ENCODE measurements at regions not wholly inside any gene's neighbourhood (a gene's known extent, or its start where the extent isn't known, plus 50 kb on each side); places are given as distances from the start of the nearest gene placed in this dataset.

- Histone ChIP-seq H3K4me1 (ENCODE audit: control insufficient read depth, insufficient read depth, low read length) (no peaks in the 10 kb centered on the region), H3K27ac (ENCODE audit: low read length) (no peak overlapping the region), H3K4me3 (ENCODE audit: low read length) (no peak overlapping the region), H3K9me3 (ENCODE audit: control insufficient read depth, low read length) (no peaks in the 10 kb centered on the region), H3K27me3 (ENCODE audit: control insufficient read depth, insufficient read depth) (no peaks in the 10 kb centered on the region)
- intact Hi-C loops (cut with DNase I) = no loop called here
- 49% methylated on average over 1 of the region's 1 CpG for WGBS
- ATAC-seq (no peak), DNase-seq (no peak)
These were observed 134.3 kb upstream of the RPL34 start for GRCh38 chr4:108486046-108486445.

GRCh38 chr4:108484187-108484586 lies 136.2 kb upstream of the RPL34 start:
- intact Hi-C loops (cut with DNase I) = no loop called here
- no peaks in the 10 kb centered on the region for H3K27me3 ChIP-seq (ENCODE audit: control insufficient read depth, insufficient read depth)
- DNase-seq (no peak), ATAC-seq (no peak)
- H3K27ac ChIP-seq (ENCODE audit: low read length) = no peak overlapping the region
- no peaks in the 10 kb centered on the region for H3K9me3 ChIP-seq (ENCODE audit: control insufficient read depth, low read length)
- no peak overlapping the region for H3K4me3 ChIP-seq (ENCODE audit: low read length)
- WGBS = 88% methylated on average over 1 of the region's 1 CpG
- H3K4me1 ChIP-seq (ENCODE audit: control insufficient read depth, insufficient read depth, low read length) = no peaks in the 10 kb centered on the region

GRCh38 chr4:108483650-108484049 lies 136.7 kb upstream of the RPL34 start:
- no peak for DNase-seq
- H3K27me3 ChIP-seq (ENCODE audit: control insufficient read depth, insufficient read depth) = no peaks in the 10 kb centered on the region
- 84% methylated on average over 3 of the region's 3 CpGs for WGBS
- intact Hi-C loops (cut with DNase I) = no loop called here
- no peak overlapping the region for H3K4me3 ChIP-seq (ENCODE audit: low read length)
- H3K9me3 ChIP-seq (ENCODE audit: control insufficient read depth, low read length) = no peaks in the 10 kb centered on the region
- no peak for ATAC-seq
- H3K4me1 ChIP-seq (ENCODE audit: control insufficient read depth, insufficient read depth, low read length) = no peaks in the 10 kb centered on the region
- H3K27ac ChIP-seq (ENCODE audit: low read length) = no peak overlapping the region

GRCh38 chr4:108483079-108483478 lies 137.3 kb upstream of the RPL34 start:
- ATAC-seq (no peak), DNase-seq (no peak)
- Histone ChIP-seq H3K4me3 (ENCODE audit: low read length) (no peak overlapping the region), H3K27ac (ENCODE audit: low read length) (no peak overlapping the region), H3K4me1 (ENCODE audit: control insufficient read depth, insufficient read depth, low read length) (no peaks in the 10 kb centered on the region), H3K27me3 (ENCODE audit: control insufficient read depth, insufficient read depth) (no peaks in the 10 kb centered on the region), H3K9me3 (ENCODE audit: control insufficient read depth, low read length) (no peaks in the 10 kb centered on the region)
- 25% methylated on average over 1 of the region's 1 CpG for WGBS
- intact Hi-C loops (cut with DNase I) = no loop called here

- Histone ChIP-seq H3K27me3 (ENCODE audit: control insufficient read depth, insufficient read depth) (no peaks in the 10 kb centered on the region), H3K9me3 (ENCODE audit: control insufficient read depth, low read length) (no peaks in the 10 kb centered on the region), H3K27ac (ENCODE audit: low read length) (no peak overlapping the region), H3K4me3 (ENCODE audit: low read length) (no peak overlapping the region), H3K4me1 (ENCODE audit: control insufficient read depth, insufficient read depth, low read length) (no peaks in the 10 kb centered on the region)
- intact Hi-C loops (cut with DNase I) = no loop called here
- ATAC-seq (no peak), DNase-seq (no peak)
- 85% methylated on average over 1 of the region's 1 CpG for WGBS
These were observed 139.5 kb upstream of the RPL34 start for GRCh38 chr4:108480881-108481280.

- 57% methylated on average over 2 of the region's 2 CpGs for WGBS
- H3K27me3 ChIP-seq (ENCODE audit: control insufficient read depth, insufficient read depth) = no peaks in the 10 kb centered on the region
- intact Hi-C loops (cut with DNase I) = no loop called here
- no peak overlapping the region for H3K27ac ChIP-seq (ENCODE audit: low read length)
- H3K4me3 ChIP-seq (ENCODE audit: low read length) = no peak overlapping the region
- H3K4me1 ChIP-seq (ENCODE audit: control insufficient read depth, insufficient read depth, low read length) = no peaks in the 10 kb centered on the region
- DNase-seq = no peak
- H3K9me3 ChIP-seq (ENCODE audit: control insufficient read depth, low read length) = no peaks in the 10 kb centered on the region
- no peak for ATAC-seq
These were observed 142.8 kb upstream of the RPL34 start for GRCh38 chr4:108477527-108478108.

GRCh38 chr4:108473163-108473720 lies 147.1 kb upstream of the RPL34 start:
- H3K4me1 ChIP-seq (ENCODE audit: control insufficient read depth, insufficient read depth, low read length) = no peaks in the 10 kb centered on the region
- no peak overlapping the region for H3K27ac ChIP-seq (ENCODE audit: low read length)
- intact Hi-C loops (cut with DNase I) = no loop called here
- no peak overlapping the region for H3K4me3 ChIP-seq (ENCODE audit: low read length)
- no peak for ATAC-seq
- DNase-seq = no peak
- 64% methylated on average over 2 of the region's 2 CpGs for WGBS
- no peaks in the 10 kb centered on the region for H3K27me3 ChIP-seq (ENCODE audit: control insufficient read depth, insufficient read depth)
- H3K9me3 ChIP-seq (ENCODE audit: control insufficient read depth, low read length) = no peaks in the 10 kb centered on the region

- ATAC-seq (no peak), DNase-seq (no peak)
- WGBS = 78% methylated on average over 7 of the region's 7 CpGs
- H3K9me3 ChIP-seq (ENCODE audit: control insufficient read depth, low read length) = no peaks in the 10 kb centered on the region
- H3K27ac ChIP-seq (ENCODE audit: low read length) = no peak overlapping the region
- no peaks in the 10 kb centered on the region for H3K27me3 ChIP-seq (ENCODE audit: control insufficient read depth, insufficient read depth)
- intact Hi-C loops (cut with DNase I) = no loop called here
- no peaks in the 10 kb centered on the region for H3K4me1 ChIP-seq (ENCODE audit: control insufficient read depth, insufficient read depth, low read length)
- H3K4me3 ChIP-seq (ENCODE audit: low read length) = no peak overlapping the region
These were observed 153.2 kb upstream of the RPL34 start for GRCh38 chr4:108466936-108467902.

- Histone ChIP-seq H3K4me1 (ENCODE audit: control insufficient read depth, insufficient read depth, low read length) (no peaks in the 10 kb centered on the region), H3K27ac (ENCODE audit: low read length) (no peak overlapping the region), H3K27me3 (ENCODE audit: control insufficient read depth, insufficient read depth) (no peaks in the 10 kb centered on the region), H3K4me3 (ENCODE audit: low read length) (no peak overlapping the region), H3K9me3 (ENCODE audit: control insufficient read depth, low read length) (no peaks in the 10 kb centered on the region)
- ATAC-seq = no peak
- WGBS = 71% methylated on average over 9 of the region's 9 CpGs
- intact Hi-C loops (cut with DNase I) = no loop called here
- no peak for DNase-seq
These were observed 154.4 kb upstream of the RPL34 start for GRCh38 chr4:108465886-108466500.

GRCh38 chr4:108458681-108459080 lies 161.7 kb upstream of the RPL34 start:
- Histone ChIP-seq H3K27ac (ENCODE audit: low read length) (no peak overlapping the region), H3K4me1 (ENCODE audit: control insufficient read depth, insufficient read depth, low read length) (no peaks in the 10 kb centered on the region), H3K4me3 (ENCODE audit: low read length) (no peak overlapping the region), H3K9me3 (ENCODE audit: control insufficient read depth, low read length) (no peaks in the 10 kb centered on the region), H3K27me3 (ENCODE audit: control insufficient read depth, insufficient read depth) (no peaks in the 10 kb centered on the region)
- DNase-seq = no peak
- intact Hi-C loops (cut with DNase I) = no loop called here
- 62% methylated on average over 2 of the region's 2 CpGs for WGBS
- no peak for ATAC-seq

GRCh38 chr4:108454227-108454626 lies 166.1 kb upstream of the RPL34 start:
- no peak for DNase-seq
- Histone ChIP-seq H3K9me3 (ENCODE audit: control insufficient read depth, low read length) (no peaks in the 10 kb centered on the region), H3K27ac (ENCODE audit: low read length) (no peak overlapping the region), H3K4me3 (ENCODE audit: low read length) (no peak overlapping the region), H3K4me1 (ENCODE audit: control insufficient read depth, insufficient read depth, low read length) (no peaks in the 10 kb centered on the region), H3K27me3 (ENCODE audit: control insufficient read depth, insufficient read depth) (no peaks in the 10 kb centered on the region)
- intact Hi-C loops (cut with DNase I) = no loop called here
- WGBS = 90% methylated on average over 2 of the region's 2 CpGs
- ATAC-seq = no peak

All from right cardiac atrium (tissue), 5 donors.